Glutamatergic neuron (in vitro differentiated cells): ENCODE measurements at regions not wholly inside any gene's neighbourhood (a gene's known extent, or its start where the extent isn't known, plus 50 kb on each side); places are given as distances from the start of the nearest gene placed in this dataset.
A peak's percentile ranks its signal among the peaks of the same experiment; 100 is the strongest.
"Not testable (repeated sequence)": the region's sequence is repeated elsewhere in the genome, so short reads cannot be mapped to it uniquely, and the experiment has no call there.

Experiments used
- DNase-seq: peaks from one replicate; pipeline ENCODE4 v3.0.0; 2022
- H3K27ac Mint-ChIP-seq: one replicate; pipeline ENCODE4 v1.8.0; 2020; ENCODE audit warnings: mild to moderate bottlenecking, mixed read lengths, inconsistent platforms; ENCODE audit not compliant: unreplicated experiment
- H3K27me3 Mint-ChIP-seq: one replicate; pipeline ENCODE4 v1.8.0; 2020; ENCODE audit warnings: mild to moderate bottlenecking, moderate library complexity, mixed read lengths, inconsistent platforms; ENCODE audit not compliant: unreplicated experiment
- H3K36me3 Mint-ChIP-seq: one replicate; pipeline ENCODE4 v1.8.0; 2020; ENCODE audit warnings: mild to moderate bottlenecking, mixed read lengths, inconsistent platforms; ENCODE audit not compliant: unreplicated experiment
- H3K4me1 Mint-ChIP-seq: one replicate; pipeline ENCODE4 v1.8.0; 2020; ENCODE audit warnings: mild to moderate bottlenecking, low read depth, mixed read lengths, inconsistent platforms; ENCODE audit not compliant: unreplicated experiment
- H3K4me3 Mint-ChIP-seq: one replicate; pipeline ENCODE4 v1.8.0; 2020; ENCODE audit warnings: mild to moderate bottlenecking, mixed read lengths, inconsistent platforms; ENCODE audit not compliant: unreplicated experiment
- H3K9me3 Mint-ChIP-seq: one replicate; pipeline ENCODE4 v1.8.0; 2020; ENCODE audit warnings: mild to moderate bottlenecking, moderate library complexity, mixed read lengths, inconsistent platforms; ENCODE audit not compliant: unreplicated experiment
- CTCF ChIP-seq: fragments of 200-600 bp; sonication (generic); IDR thresholded peaks from one replicate; pipeline ENCODE4 v1.5.0; 2021; ENCODE audit not compliant: partially characterized antibody, unreplicated experiment

- no peak for DNase-seq
- Mint-ChIP-seq H3K36me3 (no peaks in the 10 kb centered on the region), H3K27ac (no peak overlapping the region), H3K27me3 (peaks cover 4% of the 10 kb centered on the region), H3K9me3 (peaks cover 9% of the 10 kb centered on the region), H3K4me3 (no peak overlapping the region), H3K4me1 (peaks cover 29% of the 10 kb centered on the region)
- no peak for TF ChIP-seq CTCF
Measured at GRCh38 chr16:29319726-29320125, 86.8 kb downstream of the NPIPB11 start.

- H3K9me3 Mint-ChIP-seq, result peaks cover 14% of the 10 kb centered on the region
- not testable (repeated sequence) for H3K4me3 Mint-ChIP-seq, H3K27ac Mint-ChIP-seq, H3K36me3 Mint-ChIP-seq, DNase-seq
- H3K27me3 Mint-ChIP-seq, result peaks cover 10% of the 10 kb centered on the region
- peaks cover 35% of the 10 kb centered on the region for H3K4me1 Mint-ChIP-seq
Measured at GRCh38 chr16:29318561-29318968, 87.9 kb downstream of the NPIPB11 start.

GRCh38 chr16:29318037-29318436 is 88.5 kb downstream of the NPIPB11 start:
- Mint-ChIP-seq H3K36me3 (no peaks in the 10 kb centered on the region), H3K4me1 (peaks cover 40% of the 10 kb centered on the region), H3K4me3 (no peak overlapping the region), H3K9me3 (peaks cover 20% of the 10 kb centered on the region), H3K27me3 (peaks cover 11% of the 10 kb centered on the region), H3K27ac (no peak overlapping the region)
- no peak for TF ChIP-seq CTCF
- no peak for DNase-seq

GRCh38 chr16:29317269-29317668 is 89.2 kb downstream of the NPIPB11 start:
- DNase-seq, result no peak
- Mint-ChIP-seq H3K36me3 (no peaks in the 10 kb centered on the region), H3K4me3 (peak overlapping the region; percentile 6), H3K27ac (no peak overlapping the region), H3K27me3 (peaks cover 11% of the 10 kb centered on the region), H3K4me1 (peaks cover 46% of the 10 kb centered on the region), H3K9me3 (peaks cover 22% of the 10 kb centered on the region)
- no peak for TF ChIP-seq CTCF

- peaks cover 46% of the 10 kb centered on the region for H3K4me1 Mint-ChIP-seq
- H3K27me3 Mint-ChIP-seq, result peaks cover 11% of the 10 kb centered on the region
- H3K36me3 Mint-ChIP-seq, result no peaks in the 10 kb centered on the region
- H3K9me3 Mint-ChIP-seq, result peaks cover 22% of the 10 kb centered on the region
- peak overlapping the region; percentile 16 for H3K4me3 Mint-ChIP-seq
- DNase-seq, result peak; percentile 45
- no peak for TF ChIP-seq CTCF
- no peak overlapping the region for H3K27ac Mint-ChIP-seq
Measured at GRCh38 chr16:29316761-29317183, 89.7 kb downstream of the NPIPB11 start.

- no peak for DNase-seq
- peaks cover 46% of the 10 kb centered on the region for H3K4me1 Mint-ChIP-seq
- H3K9me3 Mint-ChIP-seq, result peaks cover 22% of the 10 kb centered on the region
- peaks cover 10% of the 10 kb centered on the region for H3K27me3 Mint-ChIP-seq
- H3K4me3 Mint-ChIP-seq, result peak overlapping the region; percentile 16
- no peak for TF ChIP-seq CTCF
- no peaks in the 10 kb centered on the region for H3K36me3 Mint-ChIP-seq
- no peak overlapping the region for H3K27ac Mint-ChIP-seq
Measured at GRCh38 chr16:29315916-29316517, 90.5 kb downstream of the NPIPB11 start.
